Jurkat, Clone E6-1 (cell line): ENCODE measurements at regions not wholly inside any gene's neighbourhood (a gene's known extent, or its start where the extent isn't known, plus 50 kb on each side); places are given as distances from the start of the nearest gene placed in this dataset.
"Not testable (repeated sequence)": the region's sequence is repeated elsewhere in the genome, so short reads cannot be mapped to it uniquely, and the experiment has no call there.

Source experiments
- DNase-seq: peaks from one replicate; pipeline ENCODE4 v3.0.0-alpha.2; 2011; ENCODE audit warnings: low read depth, low spot score
- H3K4me3 ChIP-seq: 2 replicates; pipeline ENCODE4 v1.5.1; 2011; ENCODE audit warnings: mild to moderate bottlenecking, low read length, control low read depth, moderate library complexity

GRCh38 chr7:27032839-27033238 is 63.0 kb downstream of the HOXA1 start:
- no peak for DNase-seq
- no peak overlapping the region for H3K4me3 ChIP-seq

GRCh38 chr7:27031289-27032172 is 64.3 kb downstream of the HOXA1 start:
- H3K4me3 ChIP-seq = no peak overlapping the region
- peak; percentile 51 for DNase-seq

- H3K4me3 ChIP-seq = no peak overlapping the region
- no peak for DNase-seq
These were observed 65.3 kb downstream of the HOXA1 start for GRCh38 chr7:27030393-27031050.

- no peak for DNase-seq
- no peak overlapping the region for H3K4me3 ChIP-seq
These were observed 70.5 kb downstream of the HOXA1 start for GRCh38 chr7:27025270-27025669.

- no peak for DNase-seq
- H3K4me3 ChIP-seq = no peak overlapping the region
These were observed 85.7 kb downstream of the HOXA1 start for GRCh38 chr7:27010068-27010467.

GRCh38 chr7:27000496-27000895 is 95.3 kb downstream of the HOXA1 start:
- no peak overlapping the region for H3K4me3 ChIP-seq

GRCh38 chr7:26998284-26998683 is 97.5 kb downstream of the HOXA1 start:
- DNase-seq = not testable (repeated sequence)

More at GRCh38 chr7:27000496-27000895, 95.3 kb downstream of the HOXA1 start:
- DNase-seq = no peak

GRCh38 chr7:26995666-26996065 is 100.1 kb downstream of the HOXA1 start:
- no peak overlapping the region for H3K4me3 ChIP-seq
- no peak for DNase-seq

More at GRCh38 chr7:26998284-26998683, 97.5 kb downstream of the HOXA1 start:
- not testable (repeated sequence) for H3K4me3 ChIP-seq

GRCh38 chr7:26993816-26994810 is 101.7 kb downstream of the HOXA1 start:
- H3K4me3 ChIP-seq = no peak overlapping the region
- no peak for DNase-seq

- DNase-seq = no peak
- H3K4me3 ChIP-seq = no peak overlapping the region
These were observed 103.1 kb downstream of the HOXA1 start for GRCh38 chr7:26992670-26993069.

- DNase-seq = no peak
- no peak overlapping the region for H3K4me3 ChIP-seq
These were observed 104.0 kb downstream of the HOXA1 start for GRCh38 chr7:26991796-26992195.

- DNase-seq = no peak
- no peak overlapping the region for H3K4me3 ChIP-seq
These were observed 105.7 kb downstream of the HOXA1 start for GRCh38 chr7:26989897-26990670.

- H3K4me3 ChIP-seq = no peak overlapping the region
- no peak for DNase-seq
These were observed 106.9 kb downstream of the HOXA1 start for GRCh38 chr7:26988836-26989374.

GRCh38 chr7:26987338-26987737 is 108.5 kb downstream of the HOXA1 start:
- H3K4me3 ChIP-seq = no peak overlapping the region
- DNase-seq = no peak

- no peak for DNase-seq
- no peak overlapping the region for H3K4me3 ChIP-seq
These were observed 113.8 kb upstream of the SKAP2 start for GRCh38 chr7:26978146-26978545.

GRCh38 chr7:26976840-26977239 is 112.5 kb upstream of the SKAP2 start:
- H3K4me3 ChIP-seq = no peak overlapping the region
- no peak for DNase-seq

- DNase-seq = not testable (repeated sequence)
These were observed 107.5 kb upstream of the SKAP2 start for GRCh38 chr7:26971924-26972323.

GRCh38 chr7:26965724-26966123 is 101.3 kb upstream of the SKAP2 start:
- no peak for DNase-seq
- no peak overlapping the region for H3K4me3 ChIP-seq

More at GRCh38 chr7:26971924-26972323, 107.5 kb upstream of the SKAP2 start:
- H3K4me3 ChIP-seq = not testable (repeated sequence)
